HG03103 (cell line): ENCODE measurements at regions not wholly inside any gene's neighbourhood (a gene's known extent, or its start where the extent isn't known, plus 50 kb on each side); places are given as distances from the start of the nearest gene placed in this dataset.

Experiments
- ATAC-seq: cut with Tn5 transposase; IDR thresholded peaks from one replicate; pipeline ENCODE4 v1.9.1; 2021; ENCODE audit warnings: low read depth; ENCODE audit not compliant: unreplicated experiment

GRCh38 chr14:36465178-36465577, 54.9 kb downstream of the NKX2-1 start:
- no peak for ATAC-seq

GRCh38 chr14:36462890-36463289, 57.1 kb downstream of the NKX2-1 start:
- no peak for ATAC-seq

GRCh38 chr14:36455241-36455627, 64.8 kb downstream of the NKX2-1 start:
- ATAC-seq = no peak

- ATAC-seq = no peak
Measured at GRCh38 chr14:36454599-36455240, 65.3 kb downstream of the NKX2-1 start.

GRCh38 chr14:36452860-36453259, 67.2 kb downstream of the NKX2-1 start:
- no peak for ATAC-seq

GRCh38 chr14:36451310-36452065, 68.5 kb downstream of the NKX2-1 start:
- no peak for ATAC-seq

- no peak for ATAC-seq
Measured at GRCh38 chr14:36450550-36450949, 69.5 kb downstream of the NKX2-1 start.

- no peak for ATAC-seq
Measured at GRCh38 chr14:36449903-36450302, 70.1 kb downstream of the NKX2-1 start.

GRCh38 chr14:36443374-36443773, 76.7 kb downstream of the NKX2-1 start:
- no peak for ATAC-seq

- ATAC-seq = no peak
Measured at GRCh38 chr14:36442824-36443241, 77.2 kb downstream of the NKX2-1 start.

- no peak for ATAC-seq
Measured at GRCh38 chr14:36441283-36441682, 78.7 kb downstream of the NKX2-1 start.

GRCh38 chr14:36439766-36440165, 80.3 kb downstream of the NKX2-1 start:
- ATAC-seq = no peak

- no peak for ATAC-seq
Measured at GRCh38 chr14:36438883-36439282, 81.1 kb downstream of the NKX2-1 start.

- no peak for ATAC-seq
Measured at GRCh38 chr14:36430662-36431084, 89.4 kb downstream of the NKX2-1 start.

- no peak for ATAC-seq
Measured at GRCh38 chr14:36430169-36430568, 89.9 kb downstream of the NKX2-1 start.

GRCh38 chr14:36429692-36430091, 90.3 kb downstream of the NKX2-1 start:
- ATAC-seq = no peak

- ATAC-seq = no peak
Measured at GRCh38 chr14:36428350-36428749, 91.7 kb downstream of the NKX2-1 start.

- ATAC-seq = no peak
Measured at GRCh38 chr14:36426836-36427235, 93.2 kb downstream of the NKX2-1 start.

GRCh38 chr14:36426113-36426512, 93.9 kb downstream of the NKX2-1 start:
- ATAC-seq = no peak

GRCh38 chr14:36424478-36425102, 95.4 kb downstream of the NKX2-1 start:
- ATAC-seq = no peak

- no peak for ATAC-seq
Measured at GRCh38 chr14:36423430-36423829, 96.6 kb downstream of the NKX2-1 start.
